Mononuclear cell (primary cell): ENCODE measurements at regions not wholly inside any gene's neighbourhood (a gene's known extent, or its start where the extent isn't known, plus 50 kb on each side); places are given as distances from the start of the nearest gene placed in this dataset.

Source experiments
- H3K27me3 ChIP-seq: 2 replicates; pipeline ENCODE4 v1.6.0; 2011; ENCODE audit warnings: low read length, control low read depth; ENCODE audit not compliant: insufficient read depth
- H3K4me1 ChIP-seq: 2 replicates; pipeline ENCODE4 v1.5.1; 2011; ENCODE audit warnings: mild to moderate bottlenecking, low read length, control low read depth; ENCODE audit not compliant: insufficient read depth
- H3K4me3 ChIP-seq: 2 replicates; pipeline ENCODE4 v1.5.1; 2011; ENCODE audit warnings: mild to moderate bottlenecking, low read length, moderate library complexity
- H3K9me3 ChIP-seq: 2 replicates; pipeline ENCODE4 v1.5.1; 2011; ENCODE audit warnings: low read depth, mild to moderate bottlenecking, control low read depth, low read length

DNA sequence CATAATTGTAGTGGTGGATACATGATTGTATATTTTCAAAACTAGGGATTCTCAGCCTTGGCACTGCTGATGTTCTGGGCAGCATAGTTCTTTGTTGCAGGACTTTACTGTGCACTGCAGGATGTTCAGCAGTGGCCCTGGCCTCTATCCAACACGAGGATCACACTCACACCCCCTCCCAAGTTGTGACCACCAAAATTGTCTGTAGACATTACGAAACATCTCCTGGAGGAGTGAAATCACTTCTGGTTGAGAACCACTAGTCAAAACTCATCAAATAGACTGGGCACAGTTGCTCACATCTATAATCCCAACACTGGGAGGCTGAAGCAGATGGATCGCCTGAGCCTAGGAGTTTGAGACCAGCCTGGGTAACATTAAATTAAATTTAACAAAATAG, 123.1 kb upstream of the CDYL start:
- Histone ChIP-seq H3K4me1 (no peaks in the 10 kb centered on the region), H3K27me3 (peaks cover 6% of the 10 kb centered on the region), H3K9me3 (peaks cover 6% of the 10 kb centered on the region), H3K4me3 (no peak overlapping the region)

DNA sequence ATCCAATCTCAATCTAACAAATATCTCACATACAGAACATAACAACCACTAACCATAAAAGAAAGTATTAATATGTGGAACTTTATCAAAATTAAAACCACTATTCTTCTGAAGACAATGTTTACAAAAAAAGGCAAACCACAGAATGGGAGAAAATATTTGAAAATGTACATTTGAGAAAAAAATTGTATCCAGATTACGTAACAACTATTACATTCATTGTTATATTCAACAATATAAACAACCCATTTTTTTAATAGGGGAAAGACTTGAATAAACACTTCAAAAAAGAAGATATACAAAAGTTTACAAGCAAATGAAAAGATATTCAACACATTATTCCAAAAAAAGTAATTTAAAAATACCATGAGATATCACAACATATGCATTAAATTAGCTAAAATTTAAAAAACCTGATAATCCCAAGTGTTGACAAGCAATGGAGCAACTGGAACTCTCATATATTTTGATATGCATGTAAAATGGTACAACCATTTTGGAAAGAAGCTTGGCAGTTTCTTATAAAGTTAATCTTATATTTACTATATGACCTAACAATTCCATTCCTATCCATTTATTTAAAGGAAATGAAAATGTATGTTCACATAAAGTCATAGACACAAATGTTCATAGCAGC, 124.3 kb upstream of the CDYL start:
- Histone ChIP-seq H3K4me1 (peaks cover 6% of the 10 kb centered on the region), H3K4me3 (no peak overlapping the region), H3K9me3 (peaks cover 6% of the 10 kb centered on the region), H3K27me3 (peaks cover 13% of the 10 kb centered on the region)

DNA sequence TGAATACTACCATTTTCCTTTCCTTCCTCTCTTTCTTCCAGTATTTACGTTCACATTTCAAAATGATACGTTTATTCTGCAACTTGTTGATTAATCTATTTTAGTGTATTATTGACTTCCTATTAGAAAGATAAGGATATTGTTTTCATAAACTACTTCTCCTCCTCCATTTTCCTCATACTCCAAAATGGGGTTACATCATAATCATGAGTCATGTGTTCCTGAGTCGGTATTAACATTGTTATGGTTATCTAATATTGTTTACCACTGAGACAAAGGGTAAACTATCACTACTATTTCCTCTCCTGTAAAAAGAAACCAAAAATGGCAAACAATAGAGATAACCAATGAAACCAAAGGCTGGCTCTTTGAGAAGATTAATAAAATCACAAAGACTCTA, 126.5 kb upstream of the CDYL start:
- H3K27me3 ChIP-seq: peaks cover 16% of the 10 kb centered on the region

DNA sequence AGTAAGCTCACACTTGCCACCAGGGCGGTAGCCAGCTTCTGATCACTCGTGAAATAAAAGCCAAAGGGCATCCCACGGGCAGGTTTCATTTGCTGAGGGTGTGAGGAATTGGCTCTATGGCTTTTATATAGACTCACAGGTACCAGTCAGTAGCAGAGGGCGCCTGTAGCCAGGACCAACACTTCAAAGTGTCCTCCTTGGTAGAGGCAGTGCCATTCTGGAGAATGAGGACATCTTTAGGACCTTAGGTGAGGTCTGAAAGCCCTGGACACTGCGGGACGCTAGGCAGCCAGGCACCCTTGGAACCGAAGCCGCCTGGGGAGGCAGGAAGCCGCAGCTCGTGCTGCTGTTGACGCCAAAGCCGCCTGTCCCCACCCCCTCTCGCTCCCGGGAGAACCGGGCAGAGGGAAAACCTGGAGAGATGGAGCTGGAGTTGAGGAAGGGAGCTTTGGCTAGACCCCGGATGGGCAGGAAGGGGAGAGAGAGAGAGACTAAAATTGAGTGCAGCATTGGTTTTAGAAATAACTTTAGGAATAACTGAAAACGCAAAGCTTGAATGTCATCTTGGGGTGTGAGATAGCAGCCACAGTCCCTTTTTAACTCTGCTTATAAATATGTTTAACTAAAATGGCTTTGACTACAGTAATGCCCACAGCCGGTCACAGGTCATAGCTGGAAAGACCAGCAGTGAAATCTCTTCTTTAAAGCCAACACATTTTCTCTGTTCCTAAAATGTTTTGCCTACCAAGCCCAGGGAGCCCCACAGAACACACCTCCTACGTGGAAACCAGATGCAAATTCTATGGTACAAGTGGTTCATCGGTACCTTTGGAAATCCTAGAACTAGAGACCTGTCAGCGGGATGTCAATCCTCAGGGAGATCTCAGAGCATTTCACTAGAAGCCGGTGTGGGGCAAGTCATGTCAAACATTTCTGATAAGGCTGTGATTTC, 128.5 kb upstream of the CDYL start:
- H3K27me3 ChIP-seq: peaks cover 16% of the 10 kb centered on the region
- peaks cover 6% of the 10 kb centered on the region for H3K4me1 ChIP-seq
- peaks cover 6% of the 10 kb centered on the region for H3K9me3 ChIP-seq
- H3K4me3 ChIP-seq: no peak overlapping the region

More for the DNA sequence above, 126.5 kb upstream of the CDYL start:
- H3K9me3 ChIP-seq: peaks cover 6% of the 10 kb centered on the region
- no peak overlapping the region for H3K4me3 ChIP-seq
- H3K4me1 ChIP-seq: peaks cover 6% of the 10 kb centered on the region

DNA sequence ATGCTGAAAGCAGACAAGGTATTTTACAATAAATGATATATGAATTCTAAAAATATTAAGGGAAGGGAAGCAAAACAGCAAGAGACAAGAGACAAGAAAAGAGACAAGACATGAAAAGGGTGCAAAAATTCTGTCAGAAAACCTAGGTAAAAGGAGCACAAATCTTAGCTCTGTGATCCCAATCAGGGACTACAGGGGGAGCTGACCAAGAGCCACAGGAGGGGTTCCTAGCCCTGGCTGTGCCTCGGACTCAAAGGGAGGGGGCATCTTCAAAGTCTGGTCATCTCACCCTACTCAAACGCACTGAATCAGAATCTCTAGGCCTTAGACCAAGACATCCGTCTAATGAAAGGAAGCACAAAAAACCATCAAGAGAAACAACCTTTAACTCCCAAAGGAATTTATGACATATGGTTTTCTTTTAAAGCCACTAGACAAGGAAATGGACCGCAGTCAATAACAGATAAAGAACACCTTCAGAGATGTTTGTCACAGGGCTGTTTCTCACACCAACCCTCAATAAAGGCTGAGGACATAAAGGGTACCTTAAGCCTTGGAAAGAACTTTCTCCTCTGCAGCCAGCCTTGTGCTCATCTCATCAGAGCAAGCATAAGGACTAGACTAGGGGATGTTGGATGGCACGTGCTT, 130.4 kb upstream of the CDYL start:
- H3K27me3 ChIP-seq: peaks cover 13% of the 10 kb centered on the region
- no peak overlapping the region for H3K4me3 ChIP-seq
- H3K9me3 ChIP-seq: no peaks in the 10 kb centered on the region
- peaks cover 6% of the 10 kb centered on the region for H3K4me1 ChIP-seq

DNA sequence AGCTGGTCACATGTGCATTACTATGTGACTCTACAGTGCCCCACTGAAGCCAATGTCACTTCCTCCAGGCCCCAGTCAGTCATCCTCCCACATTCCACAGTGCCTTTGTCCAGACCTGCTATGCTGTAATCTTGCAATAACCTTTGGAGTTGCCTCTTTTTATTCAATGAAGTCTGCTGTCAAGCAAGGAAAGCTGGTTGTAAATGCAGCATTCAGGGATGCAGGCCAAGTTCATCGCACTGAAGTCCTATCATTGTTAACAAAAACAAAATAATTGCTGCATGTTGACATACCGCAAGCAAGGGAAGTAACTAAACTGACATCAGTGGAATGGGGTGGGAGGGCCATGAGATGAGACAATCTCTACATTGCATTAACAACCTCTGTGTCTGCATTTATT, 131.2 kb upstream of the CDYL start:
- H3K9me3 ChIP-seq: no peaks in the 10 kb centered on the region
- H3K27me3 ChIP-seq: peaks cover 13% of the 10 kb centered on the region
- H3K4me3 ChIP-seq: no peak overlapping the region
- peaks cover 6% of the 10 kb centered on the region for H3K4me1 ChIP-seq

DNA sequence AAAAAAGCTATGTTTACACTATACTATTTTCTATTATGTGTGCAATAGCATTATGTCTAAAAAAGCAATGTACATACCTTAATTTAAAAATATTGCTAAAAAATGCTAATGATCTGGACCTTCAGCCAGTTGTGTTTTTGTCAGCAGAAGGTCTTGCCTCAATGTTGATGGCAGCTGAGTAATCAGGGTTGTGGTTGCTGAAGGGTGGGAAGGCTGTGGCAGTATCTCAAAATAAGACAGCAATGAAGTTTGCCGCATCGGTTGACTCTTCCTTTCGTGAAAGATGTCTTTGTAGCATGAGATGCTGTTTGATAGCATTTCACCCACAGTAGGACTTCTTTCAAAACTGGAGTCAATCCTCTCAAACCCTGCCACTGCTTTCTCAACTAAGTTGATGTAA, 134.7 kb upstream of the CDYL start:
- H3K27me3 ChIP-seq: peaks cover 3% of the 10 kb centered on the region
- H3K4me1 ChIP-seq: no peaks in the 10 kb centered on the region
- no peaks in the 10 kb centered on the region for H3K9me3 ChIP-seq
- no peak overlapping the region for H3K4me3 ChIP-seq

DNA sequence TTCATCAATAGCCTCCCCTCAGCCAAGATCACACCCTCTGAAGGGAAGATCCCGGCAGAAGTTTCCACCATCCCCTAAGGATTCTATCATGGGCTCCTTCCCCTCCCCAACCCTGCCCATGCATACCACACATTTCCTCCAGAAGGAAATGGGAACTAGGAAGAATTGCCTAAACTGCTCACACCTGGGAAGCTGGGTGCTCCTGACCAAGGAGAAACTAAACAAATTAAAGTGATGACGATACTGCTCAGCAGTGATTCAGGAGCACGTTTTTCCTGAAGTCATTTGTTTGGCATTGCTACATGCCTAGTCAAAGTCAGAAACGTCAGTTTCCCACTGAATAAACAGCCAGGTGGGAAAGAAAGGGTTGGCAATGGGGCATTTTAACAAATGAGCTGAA, 136.1 kb upstream of the CDYL start:
- H3K9me3 ChIP-seq: no peaks in the 10 kb centered on the region
- H3K27me3 ChIP-seq: no peaks in the 10 kb centered on the region
- no peak overlapping the region for H3K4me3 ChIP-seq
- H3K4me1 ChIP-seq: no peaks in the 10 kb centered on the region

DNA sequence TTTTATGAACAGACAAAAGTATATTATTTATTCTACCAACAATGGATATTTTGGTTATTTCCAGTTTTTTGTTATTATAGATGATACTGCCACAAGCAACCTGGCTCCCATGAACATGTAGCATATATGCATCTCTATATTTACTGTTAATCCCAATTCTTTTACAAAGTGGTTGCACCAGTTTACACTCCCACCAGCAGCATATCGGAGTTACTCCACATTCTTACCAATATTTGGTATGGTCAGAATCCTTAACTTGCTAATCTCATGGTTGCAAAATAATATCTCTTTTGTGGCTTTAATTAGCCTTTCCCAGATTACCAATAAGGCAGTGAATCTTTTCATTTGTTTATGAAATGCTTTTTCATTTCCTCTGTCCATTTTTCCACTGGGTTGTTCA, 137.6 kb upstream of the CDYL start:
- no peak overlapping the region for H3K4me3 ChIP-seq
- H3K27me3 ChIP-seq: no peaks in the 10 kb centered on the region
- H3K4me1 ChIP-seq: no peaks in the 10 kb centered on the region
- H3K9me3 ChIP-seq: no peaks in the 10 kb centered on the region

DNA sequence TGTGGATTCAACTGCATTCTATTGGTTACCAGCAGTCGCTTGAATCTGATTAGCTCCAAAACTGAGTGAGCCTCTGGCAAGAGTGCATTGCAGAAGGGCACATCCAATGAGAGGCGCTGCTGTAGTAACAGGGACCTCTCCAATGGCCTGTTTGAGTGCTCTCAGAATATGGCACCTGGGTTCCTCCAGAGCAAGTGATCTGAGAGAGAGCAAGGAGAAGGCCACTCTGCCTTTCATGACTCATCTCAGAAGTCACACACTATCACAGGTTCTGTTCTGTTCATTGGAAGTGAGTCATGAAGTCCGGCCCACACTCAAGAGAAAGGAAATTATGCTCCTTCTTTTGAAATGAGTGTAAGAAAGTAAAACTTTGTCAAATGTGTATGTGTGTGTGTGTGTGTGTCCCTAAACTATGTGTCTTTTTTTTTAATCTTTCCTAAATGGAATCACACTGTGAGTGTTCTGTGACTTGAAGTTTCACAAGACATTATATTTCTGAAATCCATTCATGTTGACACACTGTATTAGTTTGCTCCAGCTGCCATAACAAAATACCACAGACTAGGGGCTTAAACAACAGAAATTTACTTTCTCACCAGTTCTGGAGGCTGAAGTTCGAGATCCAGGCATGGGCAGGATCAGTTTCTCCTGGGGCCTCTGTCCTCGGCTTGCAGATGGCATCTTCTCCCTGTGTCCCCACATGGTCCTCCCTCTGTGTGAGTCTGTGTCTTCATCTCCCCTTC, 138.3 kb upstream of the CDYL start:
- no peaks in the 10 kb centered on the region for H3K27me3 ChIP-seq
- no peaks in the 10 kb centered on the region for H3K9me3 ChIP-seq
- no peak overlapping the region for H3K4me3 ChIP-seq
- H3K4me1 ChIP-seq: no peaks in the 10 kb centered on the region

DNA sequence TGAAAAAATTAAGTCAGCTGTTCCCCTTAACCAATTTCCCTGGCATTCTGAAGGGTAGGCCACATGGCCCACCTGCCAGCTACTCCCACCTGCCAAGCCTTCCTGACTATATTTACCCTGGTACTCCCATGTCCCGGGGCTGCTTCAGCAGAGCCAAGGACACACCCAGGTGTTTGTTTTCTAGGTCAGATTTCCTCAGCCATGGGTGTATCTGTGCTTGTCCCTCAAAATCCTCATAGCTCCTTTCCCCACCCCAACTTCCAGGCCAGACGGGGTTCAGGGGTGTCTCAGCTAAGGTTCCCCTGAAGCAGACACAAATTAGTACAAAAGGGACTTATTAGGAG, 139.4 kb upstream of the CDYL start:
- Histone ChIP-seq H3K9me3 (no peaks in the 10 kb centered on the region), H3K4me3 (no peak overlapping the region), H3K4me1 (no peaks in the 10 kb centered on the region), H3K27me3 (no peaks in the 10 kb centered on the region)

DNA sequence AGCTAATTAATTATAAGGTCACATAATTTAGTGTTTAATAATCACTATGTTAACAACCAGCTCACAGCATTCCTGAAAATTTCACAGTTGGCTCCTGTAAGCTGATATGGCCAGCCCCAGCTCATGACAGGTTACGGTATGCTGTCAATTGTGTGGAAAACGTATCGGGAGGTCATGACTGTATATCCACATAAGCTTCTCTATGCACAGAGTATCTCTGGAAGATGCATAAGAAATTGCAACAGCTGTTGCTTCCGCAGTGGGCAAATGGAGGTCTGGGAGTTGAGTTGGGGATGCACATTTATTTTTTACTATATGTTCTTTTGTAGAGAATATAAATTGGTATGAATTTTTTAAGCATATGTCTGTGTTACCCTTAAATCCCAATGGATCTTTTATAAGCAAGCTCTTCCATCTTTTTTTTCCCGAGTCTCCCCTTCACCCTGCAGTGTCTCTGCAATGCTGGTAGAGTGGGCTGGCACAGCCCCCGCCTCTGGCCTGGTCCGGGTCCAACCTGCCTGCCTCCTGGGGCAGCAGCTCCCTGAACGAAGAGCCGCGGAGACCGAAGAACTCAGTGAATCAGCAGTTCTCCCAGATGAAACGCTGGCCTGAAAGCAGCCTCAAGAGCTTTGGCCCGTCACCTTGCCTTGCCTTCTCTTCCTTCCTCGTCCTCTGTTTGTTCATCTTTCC, 139.9 kb upstream of the CDYL start:
- Histone ChIP-seq H3K4me3 (no peak overlapping the region), H3K4me1 (no peaks in the 10 kb centered on the region), H3K27me3 (no peaks in the 10 kb centered on the region), H3K9me3 (no peaks in the 10 kb centered on the region)

DNA sequence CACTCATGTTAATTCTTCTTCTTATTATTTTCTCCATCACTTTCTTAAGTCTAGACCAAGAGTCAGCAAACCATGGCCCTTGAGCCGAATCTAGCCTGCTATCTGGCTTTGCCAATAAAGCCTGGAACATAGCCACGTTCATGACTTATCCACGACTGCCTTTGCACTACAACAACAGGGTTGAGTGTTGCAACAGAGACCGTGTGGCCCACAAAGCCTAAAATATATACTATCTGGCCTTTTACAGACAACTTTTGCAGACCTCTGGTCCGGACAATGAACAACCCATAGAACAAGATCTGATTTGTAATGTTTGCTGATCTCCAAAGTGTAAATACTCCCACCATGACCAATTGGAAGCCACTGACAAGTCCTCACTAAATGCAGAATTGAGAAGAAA, 140.5 kb upstream of the CDYL start:
- Histone ChIP-seq H3K27me3 (no peaks in the 10 kb centered on the region), H3K9me3 (peaks cover 7% of the 10 kb centered on the region), H3K4me1 (no peaks in the 10 kb centered on the region), H3K4me3 (no peak overlapping the region)

DNA sequence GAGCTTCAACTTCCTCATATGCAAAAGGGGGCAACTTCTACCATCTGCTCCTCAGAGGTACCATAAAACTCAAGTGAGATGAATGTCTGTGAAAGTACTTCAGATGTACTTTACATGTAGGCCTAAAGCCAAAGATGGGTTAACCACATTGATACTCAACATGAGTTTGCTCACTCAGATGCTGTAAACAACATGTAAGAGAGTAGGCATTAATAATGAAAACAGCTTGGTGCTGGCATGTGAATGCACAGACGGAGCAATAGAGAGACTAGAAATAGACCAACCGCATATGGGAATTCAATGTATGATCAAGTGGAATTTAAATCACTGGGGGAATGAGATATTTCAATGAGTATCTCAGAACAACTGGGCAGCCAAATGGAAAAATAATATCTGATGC, 143.8 kb upstream of the CDYL start:
- H3K27me3 ChIP-seq: no peaks in the 10 kb centered on the region
- H3K9me3 ChIP-seq: peaks cover 22% of the 10 kb centered on the region
- H3K4me3 ChIP-seq: no peak overlapping the region
- no peaks in the 10 kb centered on the region for H3K4me1 ChIP-seq
